Left lung (tissue), 4 donors: ENCODE measurements at regions not wholly inside any gene's neighbourhood (a gene's known extent, or its start where the extent isn't known, plus 50 kb on each side); places are given as distances from the start of the nearest gene placed in this dataset.

Experiments
- ATAC-seq: fragments of 200-7000 bp; cut with Tn5 transposase; one replicate; pipeline ENCODE4 v1.9.1; 2020; ENCODE audit warnings: moderate library complexity
- DNase-seq, 4 donors: peaks; one replicate each; pipeline ENCODE4 v3.0.0-alpha.2; 2013 to 2020
- H3K27ac ChIP-seq, 2 donors: fragments of 200-600 bp; sonication (generic) in 1 of 2; one replicate each; pipeline versions ENCODE4 v1.5.0 to v1.8.0; 2020 to 2021
- H3K27me3 ChIP-seq, 2 donors: fragments of 200-600 bp; sonication (generic) in 1 of 2; one replicate each; pipeline versions ENCODE4 v1.5.0 to v1.8.0; 2020 to 2021
- H3K36me3 ChIP-seq, 2 donors: fragments of 200-600 bp; sonication (generic) in 1 of 2; one replicate each; pipeline versions ENCODE4 v1.5.0 to v1.8.0; 2020 to 2021
- H3K4me1 ChIP-seq, 2 donors: fragments of 200-600 bp; one replicate each; pipeline ENCODE4 v1.8.0; 2021
- H3K4me3 ChIP-seq, 2 donors: fragments of 200-600 bp; sonication (generic) in 1 of 2; one replicate each; pipeline versions ENCODE4 v1.5.0 to v1.8.0; 2020 to 2021; ENCODE audit warnings: mild to moderate bottlenecking in 1 of 2
- H3K9me3 ChIP-seq, 2 donors: fragments of 200-600 bp; sonication (generic) in 1 of 2; one replicate each; pipeline versions ENCODE4 v1.5.0 to v1.8.0; 2020 to 2021
- CTCF ChIP-seq, 2 donors: fragments of 200-600 bp; sonication (generic) in 1 of 2; IDR thresholded peaks; one replicate each; pipeline versions ENCODE4 v1.5.0 to v1.8.0; 2021; ENCODE audit warnings: antibody characterized with exemption in 2 of 2
- intact Hi-C, 2 donors: fragments of 100-400 bp; cut with DNase I; formaldehyde crosslinking; loops; one replicate each; pipeline versions ENCODE4 v1.11.2 to v1.14.2; 2022
- donor health status: DM: no; HTN: yes; CAD: no.
- donor health status: DM: no; HTN: no; CAD: no.

- Histone ChIP-seq H3K36me3 (no peaks in the 10 kb centered on the region), H3K27me3 (no peaks in the 10 kb centered on the region), H3K4me3 (no peak overlapping the region), H3K4me1 (no peaks in the 10 kb centered on the region), H3K27ac (no peak overlapping the region), H3K9me3 (no peaks in the 10 kb centered on the region)
- intact Hi-C loops = no loop called here
- DNase-seq (no peak), ATAC-seq (no peak)
- no peak for TF ChIP-seq CTCF (IDR thresholded peaks at IDR 0.05)
Measured at GRCh38 chr1:162970021-162970420, 99.1 kb upstream of the RGS4 start.

GRCh38 chr1:162966613-162967012 is 102.5 kb upstream of the RGS4 start:
- Histone ChIP-seq H3K27ac (no peak overlapping the region), H3K9me3 (peaks cover 0 to 7% of the 10 kb centered on the region in 2 donors), H3K4me1 (no peaks in the 10 kb centered on the region), H3K4me3 (no peak overlapping the region), H3K27me3 (no peaks in the 10 kb centered on the region), H3K36me3 (no peaks in the 10 kb centered on the region)
- DNase-seq (no peak), ATAC-seq (no peak)
- intact Hi-C loops = no loop called here
- no peak for TF ChIP-seq CTCF (IDR thresholded peaks at IDR 0.05)

- no peak overlapping the region for H3K27ac ChIP-seq
- H3K4me3 ChIP-seq = no peak overlapping the region
- intact Hi-C loops = no loop called here
- no peaks in the 10 kb centered on the region for H3K36me3 ChIP-seq
- no peak for DNase-seq
- no peak for TF ChIP-seq CTCF (IDR thresholded peaks at IDR 0.05)
- no peaks in the 10 kb centered on the region for H3K27me3 ChIP-seq
- ATAC-seq = no peak
- H3K9me3 ChIP-seq = peaks cover 0 to 7% of the 10 kb centered on the region in 2 donors
- H3K4me1 ChIP-seq = no peaks in the 10 kb centered on the region
Measured at GRCh38 chr1:162964901-162965300, 103.9 kb upstream of the CCDC190 start.

- intact Hi-C loops = no loop called here
- Histone ChIP-seq H3K4me3 (no peak overlapping the region), H3K27me3 (no peaks in the 10 kb centered on the region), H3K27ac (no peak overlapping the region), H3K4me1 (no peaks in the 10 kb centered on the region), H3K9me3 (no peaks in the 10 kb centered on the region), H3K36me3 (no peaks in the 10 kb centered on the region)
- ATAC-seq = no peak
- DNase-seq = no peak
- TF ChIP-seq CTCF (IDR thresholded peaks at IDR 0.05) = no peak
Measured at GRCh38 chr1:162956922-162957321, 95.9 kb upstream of the CCDC190 start.

GRCh38 chr1:162954824-162955223 is 93.8 kb upstream of the CCDC190 start:
- no peaks in the 10 kb centered on the region for H3K4me1 ChIP-seq
- H3K36me3 ChIP-seq = no peaks in the 10 kb centered on the region
- no peak overlapping the region for H3K4me3 ChIP-seq
- ATAC-seq (no peak), DNase-seq (no peak)
- H3K27ac ChIP-seq = no peak overlapping the region
- H3K9me3 ChIP-seq = no peaks in the 10 kb centered on the region
- no peak for TF ChIP-seq CTCF (IDR thresholded peaks at IDR 0.05)
- no peaks in the 10 kb centered on the region for H3K27me3 ChIP-seq
- intact Hi-C loops = no loop called here
